K562 (cell line): ENCODE measurements at regions not wholly inside any gene's neighbourhood (a gene's known extent, or its start where the extent isn't known, plus 50 kb on each side); places are given as distances from the start of the nearest gene placed in this dataset.

Experiments
- ATAC-seq: fragments of 200-7000 bp; cut with Tn5 transposase; 3 replicates; pipeline ENCODE4 v1.9.1; 2020; ENCODE audit warnings: moderate library complexity
- BruUV-seq: library from RNA; stranded (reverse); fragments of 400-500 nt; replicated peaks from 2 replicates; lab custom pipeline; 2021; lab: Mats Ljungman, UMichigan
- CTCF ChIA-PET: fragments of 300-600 bp; formaldehyde crosslinking; extraction: SDS; loops from one replicate; lab custom pipeline; 2021; ENCODE audit warnings: low intra/inter-chr PET ratio; lab: Yijun Ruan, JAX
- POLR2A ChIA-PET: fragments of 300-600, 350-650 bp; sonication (Branson Sonifier 250); formaldehyde crosslinking; extraction: SDS; loops from one replicate; lab custom pipeline; 2021; ENCODE audit warnings: antibody characterized with exemption, inconsistent platforms; lab: Yijun Ruan, JAX
- DNase-seq, 4 experiments: peaks; one replicate each; pipeline versions ENCODE4 v3.0.0 to v3.0.0-alpha.2; 2011 to 2018; ENCODE audit warnings: low spot score in 3 of 4, mixed read lengths in 3 of 4; ENCODE audit errors: extremely low read depth in 1 of 4
- FAIRE-seq: peaks from 2 replicates; lab custom pipeline; 2011; peaks lifted over from hg19 to GRCh38; lab: Jason Lieb, UNC
- H2AFZ ChIP-seq: 2 replicates; pipeline ENCODE4 v1.6.0; 2011; ENCODE audit warnings: low read depth, low read length, control low read depth, inconsistent platforms
- H3K27ac ChIP-seq: fragments of 200-600 bp; 3 replicates; pipeline ENCODE4 v1.8.0; 2011; ENCODE audit warnings: low read depth, mild to moderate bottlenecking, control low read depth, inconsistent platforms, low read length, moderate library complexity, mixed read lengths; ENCODE audit errors: extremely low read depth
- H3K27me3 ChIP-seq, 2 experiments: fragments of 300-600 bp in 1 of 2; 2 replicates in 1 of 2; 3 replicates in 1 of 2; pipeline versions ENCODE4 v1.6.0 to v1.8.0; 2011; ENCODE audit warnings: inconsistent platforms in 2 of 2, low read length in 2 of 2, mild to moderate bottlenecking in 1 of 2, mixed read lengths in 1 of 2, moderate library complexity in 1 of 2; ENCODE audit not compliant: control insufficient read depth in 2 of 2, insufficient read depth in 2 of 2
- H3K36me3 ChIP-seq: fragments of 300-600 bp; 3 replicates; pipeline ENCODE4 v1.8.0; 2011; ENCODE audit warnings: mild to moderate bottlenecking, low read length, inconsistent platforms; ENCODE audit not compliant: control insufficient read depth, insufficient read depth
- H3K4me1 ChIP-seq, 2 experiments: fragments of 200-600 bp in 1 of 2; replicated peaks in 1 of 2; 2 replicates in 1 of 2; 3 replicates in 1 of 2; pipeline versions ENCODE4 v1.5.1 to v1.8.0; 2011; ENCODE audit warnings: inconsistent platforms in 2 of 2, low read length in 2 of 2, mild to moderate bottlenecking in 1 of 2, mixed read lengths in 1 of 2, moderate library complexity in 1 of 2; ENCODE audit not compliant: control insufficient read depth in 2 of 2, insufficient read depth in 2 of 2
- H3K4me2 ChIP-seq: 2 replicates; pipeline ENCODE4 v1.6.1; 2011; ENCODE audit warnings: low read length, control low read depth, inconsistent platforms, mixed read lengths; ENCODE audit not compliant: insufficient read depth
- H3K4me3 ChIP-seq: fragments of 200-600 bp; sonication (generic), shearing (Covaris generic); 2 replicates; pipeline ENCODE4 v1.5.1; 2016; ENCODE audit warnings: control low read depth, inconsistent platforms
- H3K79me2 ChIP-seq: fragments of 200-600 bp; 3 replicates; pipeline ENCODE4 v1.8.0; 2011; ENCODE audit warnings: low read length, inconsistent platforms; ENCODE audit not compliant: control insufficient read depth, insufficient read depth
- H3K9ac ChIP-seq, 2 experiments: 2 replicates each; pipeline versions ENCODE4 v1.6.0 to v1.6.1; 2011; ENCODE audit warnings: low read depth in 2 of 2, low read length in 2 of 2, control low read depth in 1 of 2, inconsistent platforms in 1 of 2, mild to moderate bottlenecking in 1 of 2, mixed read lengths in 1 of 2; ENCODE audit not compliant: insufficient read depth in 1 of 2
- H3K9me1 ChIP-seq: one replicate; pipeline ENCODE4 v1.6.0; 2011; ENCODE audit warnings: inconsistent platforms, mild to moderate bottlenecking, low read length, moderate library complexity; ENCODE audit not compliant: control insufficient read depth, insufficient read depth
- H3K9me3 ChIP-seq: replicated peaks from 2 replicates; pipeline ENCODE4 v1.5.1; 2011; ENCODE audit warnings: low read depth, low read length, inconsistent platforms; ENCODE audit not compliant: control insufficient read depth, insufficient read depth
- H4K20me1 ChIP-seq: replicated peaks from 2 replicates; pipeline ENCODE4 v1.6.1; 2011; ENCODE audit warnings: low read length, inconsistent platforms, mixed read lengths; ENCODE audit not compliant: control insufficient read depth, insufficient read depth
- ESRRB ChIP-seq: fragments of 250-450 bp; sonication (Bioruptor Pico); IDR thresholded peaks from 2 replicates; pipeline ENCODE4 v1.5.0; 2020; ENCODE audit warnings: mild to moderate bottlenecking, moderate library complexity, borderline replicate concordance
- MCM7 ChIP-seq, 2 experiments: fragments of 450-650 bp; IDR thresholded peaks; 2 replicates each; pipeline ENCODE4 v1.6.1; 2016 to 2018
- PHF21A ChIP-seq: fragments of 450-650 bp; IDR thresholded peaks from 2 replicates; pipeline ENCODE4 v1.6.1; 2017; ENCODE audit warnings: low read depth, borderline replicate concordance
- PRPF4 ChIP-seq: fragments of 200-400 bp; formaldehyde crosslinking; IDR thresholded peaks from one replicate; pipeline ENCODE4 v1.6.1; 2017; ENCODE audit warnings: low read length, low read depth, mild to moderate bottlenecking; ENCODE audit not compliant: insufficient read depth, poor library complexity, severe bottlenecking
- U2AF1 ChIP-seq: fragments of 200-400 bp; formaldehyde crosslinking; optimal IDR thresholded peaks from 2 replicates; pipeline ENCODE3; 2017; ENCODE audit warnings: mild to moderate bottlenecking, low read depth, low read length, moderate library complexity
- ZNF717 ChIP-seq: fragments of 250-450 bp; sonication (Bioruptor Pico); IDR thresholded peaks from 2 replicates; pipeline ENCODE4 v1.5.0; 2021
- ZNF740 ChIP-seq, 3 experiments: fragments of 200-800 bp in 1 of 3; sonication (Bioruptor generic) in 1 of 3; sonication (generic) in 1 of 3; formaldehyde crosslinking in 1 of 3; IDR thresholded peaks; 2 replicates each; pipeline versions ENCODE4 v1.6.1 to v1.8.0; 2016 to 2022; ENCODE audit warnings: mild to moderate bottlenecking in 2 of 3, missing compliant biosample characterization in 2 of 3, missing genetic modification characterization in 2 of 3, missing genetic modification reagents in 1 of 3
- ZNF75A ChIP-seq: fragments of 450-650 bp; formaldehyde crosslinking; IDR thresholded peaks from 2 replicates; pipeline ENCODE4 v1.4.0; 2020; ENCODE audit warnings: mild to moderate bottlenecking
- WGBS: fragments of 100-300 bp; shearing (Covaris generic); methylation state at CpG from one replicate; pipeline ENCODE4 v1.1.6; 2016; ENCODE audit warnings: low coverage, mixed read lengths; ENCODE audit not compliant: insufficient coverage; ENCODE audit errors: missing lambda C conversion rate; 5-methylcytosine and 5-hydroxymethylcytosine counted together
- in situ Hi-C: fragments of 300-500 bp; cut with MboI; formaldehyde crosslinking; loops from 4 replicates; pipeline ENCODE4 v1.15.0; 2018; ENCODE audit warnings: inconsistent platforms, mixed read lengths
- intact Hi-C: fragments of 100-400 bp; cut with micrococcal nuclease; formaldehyde crosslinking; loops from 2 replicates; pipeline ENCODE4 v1.14.2; 2022

- Histone ChIP-seq H3K27ac (no peak overlapping the region), H2AFZ (no peak overlapping the region), H4K20me1 (peaks cover 3% of the 10 kb centered on the region; the same call in 1 of the 2 replicates), H3K9me3 (no peaks in the 10 kb centered on the region), H3K9me1 (no peaks in the 10 kb centered on the region), H3K27me3 (no peaks in the 10 kb centered on the region), H3K9ac (no peak overlapping the region), H3K36me3 (no peaks in the 10 kb centered on the region), H3K79me2 (no peaks in the 10 kb centered on the region), H3K4me1 (no peaks in the 10 kb centered on the region), H3K4me2 (no peak overlapping the region), H3K4me3 (no peak overlapping the region)
- intact Hi-C loops, result no loop called here
- DNase-seq (no peak), ATAC-seq (no peak), FAIRE-seq (no peak)
- 0% methylated on average over 4 of the region's 4 CpGs for WGBS
- TF ChIP-seq U2AF1 (no peak), PRPF4 (no peak), ZNF740 (CRISPR knock-in tag; IDR thresholded peaks at IDR 0.05) (no peak), ZNF740 (tag; IDR thresholded peaks at IDR 0.05) (no peak), ESRRB (CRISPR knock-in tag) (no peak), ZNF717 (no peak), ZNF75A (CRISPR knock-in tag) (no peak), PHF21A (no peak), MCM7 (IDR thresholded peaks at IDR 0.05) (no peak)
- POLR2A ChIA-PET, result no interaction called here
- in situ Hi-C loops, result no loop called here
- CTCF ChIA-PET, result no interaction called here
- no TSS peak for BruUV-seq
Measured at GRCh38 chr9:108668938-108669335, 186.8 kb downstream of the ACTL7B start.
